IMR-90 (cell line): ENCODE measurements at regions not wholly inside any gene's neighbourhood (a gene's known extent, or its start where the extent isn't known, plus 50 kb on each side); places are given as distances from the start of the nearest gene placed in this dataset.
"Not testable (repeated sequence)": the region's sequence is repeated elsewhere in the genome, so short reads cannot be mapped to it uniquely, and the experiment has no call there.

Experiments
- ATAC-seq: fragments of 200-7000 bp; cut with Tn5 transposase; 2 replicates; pipeline ENCODE4 v1.9.1; 2020; ENCODE audit warnings: low read depth, mild to moderate bottlenecking, moderate library complexity
- BruUV-seq: library from RNA; stranded (reverse); fragments of 400-500 nt; replicated peaks from 2 replicates; lab custom pipeline; 2021; lab: Mats Ljungman, UMichigan
- CTCF ChIA-PET: fragments of 300-600 bp; formaldehyde crosslinking; extraction: SDS; loops from one replicate; lab custom pipeline; 2021; ENCODE audit warnings: antibody characterized with exemption; lab: Yijun Ruan, JAX
- POLR2A ChIA-PET: fragments of 300-600 bp; sonication (Branson Sonifier 250); formaldehyde crosslinking; loops from one replicate; lab custom pipeline; 2022; ENCODE audit warnings: antibody characterized with exemption; ENCODE audit not compliant: unreplicated experiment; lab: Charles Lee
- DNase-seq: peaks from one replicate; pipeline ENCODE4 v3.0.0; 2013
- H2AFZ ChIP-seq: replicated peaks from 2 replicates; pipeline ENCODE3; 2013; ENCODE audit warnings: low read length, mild to moderate bottlenecking; ENCODE audit not compliant: poor library complexity
- H2AK5ac ChIP-seq: 2 replicates; pipeline ENCODE4 v1.6.1; 2013; ENCODE audit warnings: low read depth, low read length, inconsistent platforms
- H2AK9ac ChIP-seq: replicated peaks from 2 replicates; pipeline ENCODE3; 2013; ENCODE audit warnings: mild to moderate bottlenecking, low read depth, low read length, moderate library complexity; ENCODE audit not compliant: poor library complexity
- H2BK120ac ChIP-seq: 2 replicates; pipeline ENCODE4 v1.6.1; 2013; ENCODE audit warnings: low read depth, low read length, inconsistent platforms
- H2BK15ac ChIP-seq: 3 replicates; pipeline ENCODE4 v1.6.1; 2013; ENCODE audit warnings: low read depth, low read length, inconsistent platforms
- H2BK20ac ChIP-seq: 2 replicates; pipeline ENCODE4 v1.6.1; 2013; ENCODE audit warnings: low read depth, mild to moderate bottlenecking, inconsistent platforms, low read length, moderate library complexity
- H2BK5ac ChIP-seq: 2 replicates; pipeline ENCODE4 v1.6.1; 2013; ENCODE audit warnings: mild to moderate bottlenecking, low read depth, low read length, inconsistent platforms; ENCODE audit not compliant: poor library complexity, severe bottlenecking
- H3K14ac ChIP-seq: replicated peaks from 2 replicates; pipeline ENCODE4 v1.6.1; 2013; ENCODE audit warnings: low read depth, low read length, inconsistent platforms
- H3K18ac ChIP-seq: 2 replicates; pipeline ENCODE4 v1.6.1; 2013; ENCODE audit warnings: low read depth, low read length, control low read depth
- H3K23ac ChIP-seq: 2 replicates; pipeline ENCODE4 v1.6.1; 2013; ENCODE audit warnings: low read depth, low read length, inconsistent platforms
- H3K27ac ChIP-seq: 2 replicates; pipeline ENCODE4 v1.5.1; 2013; ENCODE audit warnings: mild to moderate bottlenecking, control low read depth, low read length; ENCODE audit not compliant: insufficient read depth
- H3K27me3 ChIP-seq: 2 replicates; pipeline ENCODE4 v1.6.1; 2013; ENCODE audit warnings: low read length; ENCODE audit not compliant: control insufficient read depth, insufficient read depth
- H3K36me3 ChIP-seq: 2 replicates; pipeline ENCODE4 v1.6.1; 2013; ENCODE audit warnings: low read length, mixed read lengths; ENCODE audit not compliant: control insufficient read depth, insufficient read depth
- H3K4ac ChIP-seq: 2 replicates; pipeline ENCODE4 v1.6.1; 2013; ENCODE audit warnings: low read depth, low read length, inconsistent platforms
- H3K4me1 ChIP-seq: 2 replicates; pipeline ENCODE4 v1.6.1; 2013; ENCODE audit warnings: low read length, mixed read lengths; ENCODE audit not compliant: control insufficient read depth, insufficient read depth
- H3K4me2 ChIP-seq: 2 replicates; pipeline ENCODE4 v1.6.1; 2013; ENCODE audit warnings: low read depth, mild to moderate bottlenecking, control low read depth, low read length, moderate library complexity
- H3K4me3 ChIP-seq: 2 replicates; pipeline ENCODE4 v1.5.1; 2013; ENCODE audit warnings: low read depth, mild to moderate bottlenecking, control low read depth, low read length, moderate library complexity; ENCODE audit not compliant: insufficient read depth
- H3K56ac ChIP-seq: 2 replicates; pipeline ENCODE4 v1.6.1; 2013; ENCODE audit warnings: low read length, inconsistent platforms; ENCODE audit not compliant: insufficient read depth; ENCODE audit errors: extremely low read depth
- H3K79me1 ChIP-seq, 2 experiments: 2 replicates each; pipeline ENCODE4 v1.6.1; 2013; ENCODE audit warnings: low read length in 2 of 2, inconsistent platforms in 1 of 2, low read depth in 1 of 2
- H3K9ac ChIP-seq: 2 replicates; pipeline ENCODE4 v1.6.1; 2013; ENCODE audit warnings: low read depth, low read length, control low read depth
- H3K9me1 ChIP-seq: 2 replicates; pipeline ENCODE4 v1.6.1; 2013; ENCODE audit warnings: low read length, inconsistent platforms; ENCODE audit not compliant: insufficient read depth
- H3K9me3 ChIP-seq: 2 replicates; pipeline ENCODE4 v1.6.1; 2013; ENCODE audit warnings: low read length; ENCODE audit not compliant: control insufficient read depth, insufficient read depth
- H4K20me1 ChIP-seq: 2 replicates; pipeline ENCODE4 v1.6.1; 2013; ENCODE audit warnings: low read length, inconsistent platforms; ENCODE audit not compliant: insufficient read depth
- H4K5ac ChIP-seq: 2 replicates; pipeline ENCODE4 v1.6.1; 2013; ENCODE audit warnings: mild to moderate bottlenecking, low read depth, low read length, control low read depth
- H4K8ac ChIP-seq, 2 experiments: 2 replicates each; pipeline ENCODE4 v1.6.1; 2013; ENCODE audit warnings: low read depth in 2 of 2, low read length in 2 of 2, control low read depth in 1 of 2, inconsistent platforms in 1 of 2
- H4K91ac ChIP-seq: 2 replicates; pipeline ENCODE4 v1.6.1; 2013; ENCODE audit warnings: low read depth, low read length, inconsistent platforms; ENCODE audit not compliant: insufficient read depth
- WGBS, 2 experiments: methylation state at CpG; one replicate each; pipeline versions ENCODE4 v1.1.5 to v1.1.7; 2013; ENCODE audit warnings: missing lambda C conversion rate in 2 of 2; ENCODE audit not compliant: insufficient read length in 1 of 2; ENCODE audit errors: extremely low coverage in 2 of 2; 5-methylcytosine and 5-hydroxymethylcytosine counted together
- dilution Hi-C: fragments of 300-500 bp; cut with HindIII; formaldehyde crosslinking; loops from one replicate; pipeline ENCODE4 v1.14.3; 2018; ENCODE audit warnings: low sequenced_read_pairs; ENCODE audit not compliant: unreplicated experiment
- in situ Hi-C: fragments of 300-500 bp; cut with MboI; formaldehyde crosslinking; loops from 3 replicates; pipeline ENCODE4 v1.14.3; 2019; ENCODE audit warnings: low sequenced_read_pairs, inconsistent platforms, mixed read lengths
- intact Hi-C: fragments of 100-400 bp; cut with micrococcal nuclease; formaldehyde crosslinking; loops from 2 replicates; pipeline ENCODE4 v1.10.0; 2022

- H2AK9ac ChIP-seq, H2BK120ac ChIP-seq, CTCF ChIA-PET, H3K9me1 ChIP-seq, H2AK5ac ChIP-seq, H2AFZ ChIP-seq, H4K91ac ChIP-seq, dilution Hi-C loops, H2BK20ac ChIP-seq, H3K14ac ChIP-seq, H3K4me3 ChIP-seq, H4K20me1 ChIP-seq, DNase-seq, H3K27me3 ChIP-seq, intact Hi-C loops, ATAC-seq, H3K27ac ChIP-seq, H3K79me1 ChIP-seq, H3K9ac ChIP-seq, H3K4me1 ChIP-seq, H2BK5ac ChIP-seq, H3K23ac ChIP-seq, H4K8ac ChIP-seq, POLR2A ChIA-PET, BruUV-seq, in situ Hi-C loops, H3K4me2 ChIP-seq, H3K36me3 ChIP-seq, H3K56ac ChIP-seq, H3K18ac ChIP-seq, H3K4ac ChIP-seq, H4K5ac ChIP-seq, H3K9me3 ChIP-seq, H2BK15ac ChIP-seq: not testable (repeated sequence)
- no CpG with 5 or more reads among the region's 2 CpGs for WGBS, 2 experiments
Measured at GRCh38 chrX:40993395-40993794, 91.8 kb upstream of the USP9X start.
